HCT116 (cell line): ENCODE measurements at regions not wholly inside any gene's neighbourhood (a gene's known extent, or its start where the extent isn't known, plus 50 kb on each side); places are given as distances from the start of the nearest gene placed in this dataset.

Source experiments
- ATF3 ChIP-seq: IDR thresholded peaks from 2 replicates; pipeline ENCODE4 v1.6.1; 2012
- CEBPB ChIP-seq: IDR thresholded peaks from 2 replicates; pipeline ENCODE4 v1.6.1; 2012; ENCODE audit warnings: low read depth
- CTCF ChIP-seq, 3 experiments: fragments of 200-600 bp in 1 of 3; sonication (generic) in 1 of 3; IDR thresholded peaks in 2 of 3; conservative IDR thresholded peaks in 1 of 3; 2 replicates each; pipeline ENCODE4 v1.5.1; 2012 to 2017; ENCODE audit warnings: low read depth in 2 of 3, low read length in 2 of 3, antibody characterized with exemption in 1 of 3, borderline replicate concordance in 1 of 3, control low read depth in 1 of 3, mild to moderate bottlenecking in 1 of 3, mixed read lengths in 1 of 3, mixed run types in 1 of 3, moderate library complexity in 1 of 3; ENCODE audit not compliant: insufficient read depth in 1 of 3
- EZH2 ChIP-seq: fragments of 200-600 bp; sonication (generic); IDR thresholded peaks from 2 replicates; pipeline ENCODE4 v1.6.1; 2017; ENCODE audit warnings: antibody characterized with exemption, mixed run types
- JUND ChIP-seq: IDR thresholded peaks from 2 replicates; pipeline ENCODE4 v1.6.1; 2012
- MAX ChIP-seq: IDR thresholded peaks from 2 replicates; pipeline ENCODE4 v1.6.1; 2012
- POLR2A ChIP-seq: IDR thresholded peaks from 2 replicates; pipeline ENCODE4 v1.7.0; 2011; ENCODE audit warnings: borderline replicate concordance; ENCODE audit not compliant: insufficient read depth, insufficient read length; ENCODE audit errors: extremely low read depth
- POLR2AphosphoS5 ChIP-seq: IDR thresholded peaks from 2 replicates; pipeline ENCODE4 v1.6.1; 2011; ENCODE audit warnings: mild to moderate bottlenecking, low read depth, low read length, moderate library complexity
- RAD21 ChIP-seq: IDR thresholded peaks from 2 replicates; pipeline ENCODE4 v1.6.1; 2012; ENCODE audit warnings: low read depth, mild to moderate bottlenecking
- REST ChIP-seq: IDR thresholded peaks from 2 replicates; pipeline ENCODE4 v1.6.1; 2012; ENCODE audit warnings: low read depth
- SIN3A ChIP-seq: IDR thresholded peaks from 2 replicates; pipeline ENCODE4 v1.6.1; 2012; ENCODE audit warnings: low read depth
- YY1 ChIP-seq: IDR thresholded peaks from 2 replicates; pipeline ENCODE4 v1.6.1; 2011; ENCODE audit warnings: low read length, low read depth, moderate library complexity, mild to moderate bottlenecking; ENCODE audit not compliant: insufficient replicate concordance; ENCODE audit errors: extremely low read depth

- TF ChIP-seq SIN3A = no peak
- no peak for TF ChIP-seq CTCF (IDR thresholded peaks at IDR 0.05 in 2 of 3, conservative IDR thresholded peaks at IDR 0.05 in 1 of 3; ENCODE audit: borderline replicate concordance in 1 of 3, insufficient read depth in 1 of 3, low read depth in 2 of 3, low read length in 2 of 3)
- TF ChIP-seq YY1 = no peak
- no peak for TF ChIP-seq ATF3
- no peak for TF ChIP-seq CEBPB
- no peak for TF ChIP-seq JUND
- TF ChIP-seq POLR2A = no peak
- no peak for TF ChIP-seq MAX
- TF ChIP-seq POLR2AphosphoS5 = no peak
- TF ChIP-seq RAD21 = no peak
- no peak for TF ChIP-seq REST
- no peak for TF ChIP-seq EZH2
Measured at GRCh38 chr4:1588306-1588705, 95.8 kb downstream of the FAM53A start.
